ENCODE measurements at regions not wholly inside any gene's neighbourhood (a gene's known extent, or its start where the extent isn't known, plus 50 kb on each side); places are given as distances from the start of the nearest gene placed in this dataset.
"Not testable (repeated sequence)": the region's sequence is repeated elsewhere in the genome, so short reads cannot be mapped to it uniquely, and the experiment has no call there.

DNA sequence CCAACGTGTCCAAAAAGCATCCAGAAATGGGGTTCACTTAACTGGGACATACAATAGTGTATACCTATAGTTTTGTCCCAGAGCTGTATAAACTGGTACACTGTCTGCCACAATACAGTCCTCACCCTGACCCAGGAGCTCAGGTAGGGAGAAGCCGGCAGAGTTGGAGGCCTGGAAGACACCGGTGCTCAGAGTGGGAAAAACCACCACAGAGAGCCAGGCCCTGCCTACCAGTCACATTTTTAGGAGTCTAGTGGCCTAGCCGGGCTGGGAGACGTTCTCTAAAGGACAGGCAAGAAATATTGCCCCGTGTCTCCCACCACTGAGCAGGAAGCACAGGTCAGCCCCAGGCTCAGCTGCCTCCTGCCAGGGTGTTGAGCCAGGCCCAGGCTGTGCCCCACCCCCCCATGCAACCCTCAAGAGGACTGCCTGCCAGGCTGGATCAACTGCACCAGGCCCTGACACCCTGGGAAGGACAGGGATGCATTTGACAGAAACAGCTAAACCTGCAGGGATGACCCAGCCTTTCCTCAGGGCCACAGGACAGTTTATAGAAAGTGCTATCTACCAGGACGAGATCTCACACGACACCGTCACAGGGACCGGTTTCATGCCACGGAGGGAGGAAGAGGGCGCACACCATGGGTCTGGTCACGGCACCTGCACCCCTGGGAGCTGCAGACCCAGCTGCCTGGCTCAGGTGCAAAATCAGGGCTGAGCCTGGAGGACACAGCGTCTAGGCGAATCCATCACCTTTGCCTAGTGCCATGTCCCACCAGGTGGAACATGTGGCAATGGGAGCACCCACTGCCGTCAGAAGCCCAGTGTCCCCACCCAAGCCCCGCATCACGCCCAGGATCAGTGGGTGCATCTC is 89.9 kb downstream of the TMEM18 start:
- no peaks in the 10 kb centered on the region for H3K9me3 ChIP-seq (ENCODE audit: control insufficient read depth, insufficient read depth, low read length)
- H3K4me1 ChIP-seq (ENCODE audit: control insufficient read depth, insufficient read depth, low read length) = no peaks in the 10 kb centered on the region
- H3K4me3 ChIP-seq (ENCODE audit: low read length) = no peak overlapping the region
- H3K36me3 ChIP-seq (ENCODE audit: control insufficient read depth, insufficient read depth, low read length) = no peaks in the 10 kb centered on the region
- H3K27ac ChIP-seq (ENCODE audit: low read length) = no peak overlapping the region
- H3K27me3 ChIP-seq (ENCODE audit: control insufficient read depth, insufficient read depth, low read length) = no peaks in the 10 kb centered on the region
- no CpG with 5 or more reads among the region's 18 CpGs for WGBS (ENCODE audit: insufficient coverage, insufficient read length)
- no peak for DNase-seq (ENCODE audit: low read depth, low spot score)

GRCh38 chr2:586641-587076 is 90.5 kb downstream of the TMEM18 start:
- DNase-seq (ENCODE audit: low read depth, low spot score) = no peak
- no peaks in the 10 kb centered on the region for H3K36me3 ChIP-seq (ENCODE audit: control insufficient read depth, insufficient read depth, low read length)

DNA sequence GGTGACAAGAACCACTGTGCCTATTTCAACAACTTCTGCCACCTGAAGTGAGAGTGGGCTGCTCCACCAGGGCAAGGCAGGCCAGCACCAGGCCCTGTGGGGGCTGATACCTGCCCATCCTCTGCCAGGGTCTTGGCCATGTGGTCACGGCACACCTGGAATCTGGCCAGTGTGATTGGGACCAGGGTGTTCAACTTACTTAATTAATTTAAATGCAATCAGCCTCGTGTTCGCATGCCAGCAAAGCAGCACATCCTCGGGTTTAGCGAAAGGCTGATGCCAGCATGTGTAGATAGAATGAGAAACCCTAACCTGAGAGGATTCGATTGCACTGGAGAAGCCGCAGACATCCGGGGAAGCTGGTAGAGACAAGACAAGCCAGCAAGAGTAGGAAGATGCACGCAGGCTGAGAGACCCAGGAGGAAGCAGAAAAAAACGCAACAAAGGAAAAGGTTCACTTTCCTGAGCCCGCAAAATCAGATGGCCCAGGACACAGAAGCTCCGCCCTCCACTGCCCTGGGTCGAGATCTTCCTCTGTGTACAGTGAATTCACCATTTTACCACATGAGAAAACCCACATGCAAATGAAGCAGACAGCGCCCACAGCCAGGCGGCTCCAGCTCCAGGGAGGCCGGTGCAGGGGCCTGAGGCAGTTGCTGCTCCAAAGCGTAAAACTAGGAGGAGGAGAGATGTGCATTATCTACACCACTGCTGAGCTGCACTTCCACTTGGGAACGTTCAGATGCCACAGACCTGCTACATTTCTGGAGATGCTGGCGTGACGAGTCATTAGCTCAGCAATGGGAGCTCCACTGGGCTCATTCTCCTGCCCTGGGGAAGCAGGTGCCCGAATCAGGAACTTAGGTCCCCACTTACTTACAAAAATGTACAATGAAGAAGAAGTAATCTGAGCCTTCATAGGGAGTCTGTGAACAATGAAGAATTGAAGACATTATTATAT is 92.1 kb downstream of the TMEM18 start:
- no CpG with 5 or more reads among the region's 21 CpGs for WGBS (ENCODE audit: insufficient coverage, insufficient read length)
- H3K27ac ChIP-seq (ENCODE audit: low read length) = no peak overlapping the region
- no peaks in the 10 kb centered on the region for H3K9me3 ChIP-seq (ENCODE audit: control insufficient read depth, insufficient read depth, low read length)
- no peaks in the 10 kb centered on the region for H3K27me3 ChIP-seq (ENCODE audit: control insufficient read depth, insufficient read depth, low read length)
- DNase-seq (ENCODE audit: low read depth, low spot score) = no peak
- no peaks in the 10 kb centered on the region for H3K4me1 ChIP-seq (ENCODE audit: control insufficient read depth, insufficient read depth, low read length)
- no peaks in the 10 kb centered on the region for H3K36me3 ChIP-seq (ENCODE audit: control insufficient read depth, insufficient read depth, low read length)
- H3K4me3 ChIP-seq (ENCODE audit: low read length) = no peak overlapping the region

More at GRCh38 chr2:586641-587076, 90.5 kb downstream of the TMEM18 start:
- no peaks in the 10 kb centered on the region for H3K27me3 ChIP-seq (ENCODE audit: control insufficient read depth, insufficient read depth, low read length)
- no peak overlapping the region for H3K27ac ChIP-seq (ENCODE audit: low read length)
- no peaks in the 10 kb centered on the region for H3K4me1 ChIP-seq (ENCODE audit: control insufficient read depth, insufficient read depth, low read length)
- no CpG with 5 or more reads among the region's 10 CpGs for WGBS (ENCODE audit: insufficient coverage, insufficient read length)
- no peak overlapping the region for H3K4me3 ChIP-seq (ENCODE audit: low read length)
- no peaks in the 10 kb centered on the region for H3K9me3 ChIP-seq (ENCODE audit: control insufficient read depth, insufficient read depth, low read length)

- H3K36me3 ChIP-seq (ENCODE audit: control insufficient read depth, insufficient read depth, low read length) = no peaks in the 10 kb centered on the region
- no peaks in the 10 kb centered on the region for H3K4me1 ChIP-seq (ENCODE audit: control insufficient read depth, insufficient read depth, low read length)
- no peak overlapping the region for H3K27ac ChIP-seq (ENCODE audit: low read length)
- no peaks in the 10 kb centered on the region for H3K9me3 ChIP-seq (ENCODE audit: control insufficient read depth, insufficient read depth, low read length)
- H3K27me3 ChIP-seq (ENCODE audit: control insufficient read depth, insufficient read depth, low read length) = no peaks in the 10 kb centered on the region
- peak; percentile 13 for DNase-seq (ENCODE audit: low read depth, low spot score)
- WGBS (ENCODE audit: insufficient coverage, insufficient read length) = no CpG with 5 or more reads among the region's 13 CpGs
- H3K4me3 ChIP-seq (ENCODE audit: low read length) = no peak overlapping the region
Measured at GRCh38 chr2:583666-584065, 93.5 kb downstream of the TMEM18 start.

GRCh38 chr2:582792-583528 is 94.2 kb downstream of the TMEM18 start:
- Histone ChIP-seq H3K27me3 (ENCODE audit: control insufficient read depth, insufficient read depth, low read length) (no peaks in the 10 kb centered on the region), H3K27ac (ENCODE audit: low read length) (no peak overlapping the region), H3K4me1 (ENCODE audit: control insufficient read depth, insufficient read depth, low read length) (no peaks in the 10 kb centered on the region), H3K4me3 (ENCODE audit: low read length) (no peak overlapping the region), H3K36me3 (ENCODE audit: control insufficient read depth, insufficient read depth, low read length) (no peaks in the 10 kb centered on the region), H3K9me3 (ENCODE audit: control insufficient read depth, insufficient read depth, low read length) (no peaks in the 10 kb centered on the region)
- no peak for DNase-seq (ENCODE audit: low read depth, low spot score)
- no CpG with 5 or more reads among the region's 54 CpGs for WGBS (ENCODE audit: insufficient coverage, insufficient read length)

- H3K27me3 ChIP-seq (ENCODE audit: control insufficient read depth, insufficient read depth, low read length); H3K9me3 ChIP-seq (ENCODE audit: control insufficient read depth, insufficient read depth, low read length); H3K4me3 ChIP-seq (ENCODE audit: low read length); DNase-seq (ENCODE audit: low read depth, low spot score); H3K4me1 ChIP-seq (ENCODE audit: control insufficient read depth, insufficient read depth, low read length); H3K27ac ChIP-seq (ENCODE audit: low read length); H3K36me3 ChIP-seq (ENCODE audit: control insufficient read depth, insufficient read depth, low read length): not testable (repeated sequence)
- no CpG with 5 or more reads among the region's 23 CpGs for WGBS (ENCODE audit: insufficient coverage, insufficient read length)
Measured at GRCh38 chr2:582289-582688, 94.9 kb downstream of the TMEM18 start.

- no CpG with 5 or more reads among the region's 8 CpGs for WGBS (ENCODE audit: insufficient coverage, insufficient read length)
- H3K4me3 ChIP-seq (ENCODE audit: low read length) = no peak overlapping the region
- H3K27ac ChIP-seq (ENCODE audit: low read length) = no peak overlapping the region
- H3K36me3 ChIP-seq (ENCODE audit: control insufficient read depth, insufficient read depth, low read length) = no peaks in the 10 kb centered on the region
- no peak for DNase-seq (ENCODE audit: low read depth, low spot score)
- no peaks in the 10 kb centered on the region for H3K4me1 ChIP-seq (ENCODE audit: control insufficient read depth, insufficient read depth, low read length)
- H3K27me3 ChIP-seq (ENCODE audit: control insufficient read depth, insufficient read depth, low read length) = no peaks in the 10 kb centered on the region
- H3K9me3 ChIP-seq (ENCODE audit: control insufficient read depth, insufficient read depth, low read length) = no peaks in the 10 kb centered on the region
Measured at GRCh38 chr2:579961-580360, 97.2 kb downstream of the TMEM18 start.

GRCh38 chr2:579351-579886 is 97.8 kb downstream of the TMEM18 start:
- Histone ChIP-seq H3K4me1 (ENCODE audit: control insufficient read depth, insufficient read depth, low read length) (no peaks in the 10 kb centered on the region), H3K27ac (ENCODE audit: low read length) (no peak overlapping the region), H3K9me3 (ENCODE audit: control insufficient read depth, insufficient read depth, low read length) (no peaks in the 10 kb centered on the region), H3K36me3 (ENCODE audit: control insufficient read depth, insufficient read depth, low read length) (no peaks in the 10 kb centered on the region), H3K27me3 (ENCODE audit: control insufficient read depth, insufficient read depth, low read length) (no peaks in the 10 kb centered on the region), H3K4me3 (ENCODE audit: low read length) (no peak overlapping the region)
- no peak for DNase-seq (ENCODE audit: low read depth, low spot score)
- no CpG with 5 or more reads among the region's 9 CpGs for WGBS (ENCODE audit: insufficient coverage, insufficient read length)

- H3K4me3 ChIP-seq (ENCODE audit: low read length) = no peak overlapping the region
- no peaks in the 10 kb centered on the region for H3K27me3 ChIP-seq (ENCODE audit: control insufficient read depth, insufficient read depth, low read length)
- DNase-seq (ENCODE audit: low read depth, low spot score) = no peak
- no peaks in the 10 kb centered on the region for H3K4me1 ChIP-seq (ENCODE audit: control insufficient read depth, insufficient read depth, low read length)
- no peaks in the 10 kb centered on the region for H3K9me3 ChIP-seq (ENCODE audit: control insufficient read depth, insufficient read depth, low read length)
- no peak overlapping the region for H3K27ac ChIP-seq (ENCODE audit: low read length)
- no peaks in the 10 kb centered on the region for H3K36me3 ChIP-seq (ENCODE audit: control insufficient read depth, insufficient read depth, low read length)
Measured at GRCh38 chr2:576292-576691, 100.9 kb downstream of the TMEM18 start.

DNA sequence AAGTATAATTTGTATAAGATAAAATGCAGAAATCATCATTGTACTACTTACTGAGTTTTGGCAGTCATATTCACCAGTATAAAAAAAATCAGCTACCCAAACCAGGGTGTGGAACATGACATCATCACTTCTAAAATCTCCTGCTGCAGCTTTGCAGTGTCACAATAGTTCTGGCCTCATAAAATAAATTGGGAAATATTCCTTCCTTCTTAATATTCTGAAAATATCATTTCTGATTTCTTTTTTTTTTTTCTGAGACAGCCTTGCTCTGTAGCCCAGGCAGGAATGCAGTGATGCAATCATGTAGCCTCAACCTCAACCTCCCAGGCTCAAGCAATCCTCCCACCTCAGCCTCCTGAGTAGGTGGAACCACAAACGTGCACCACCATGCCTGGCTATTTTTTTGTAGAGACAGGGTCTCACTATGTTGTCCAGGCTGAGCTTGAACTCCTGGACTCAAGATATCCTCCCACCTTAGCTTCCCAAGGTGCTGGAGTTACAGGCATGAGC is 101.4 kb downstream of the TMEM18 start:
- H3K27me3 ChIP-seq (ENCODE audit: control insufficient read depth, insufficient read depth, low read length) = no peaks in the 10 kb centered on the region
- WGBS (ENCODE audit: insufficient coverage, insufficient read length) = no CpG with 5 or more reads among the region's 1 CpG
- H3K4me1 ChIP-seq (ENCODE audit: control insufficient read depth, insufficient read depth, low read length) = no peaks in the 10 kb centered on the region
- H3K27ac ChIP-seq (ENCODE audit: low read length) = no peak overlapping the region
- DNase-seq (ENCODE audit: low read depth, low spot score) = no peak
- H3K36me3 ChIP-seq (ENCODE audit: control insufficient read depth, insufficient read depth, low read length) = no peaks in the 10 kb centered on the region
- no peaks in the 10 kb centered on the region for H3K9me3 ChIP-seq (ENCODE audit: control insufficient read depth, insufficient read depth, low read length)
- H3K4me3 ChIP-seq (ENCODE audit: low read length) = no peak overlapping the region

All from iPS DF 6.9 (cell line).